GM21786 (cell line): ENCODE measurements at regions not wholly inside any gene's neighbourhood (a gene's known extent, or its start where the extent isn't known, plus 50 kb on each side); places are given as distances from the start of the nearest gene placed in this dataset.
"Not testable (repeated sequence)": the region's sequence is repeated elsewhere in the genome, so short reads cannot be mapped to it uniquely, and the experiment has no call there.

Experiments used
- ATAC-seq: cut with Tn5 transposase; IDR thresholded peaks from one replicate; pipeline ENCODE4 v1.9.1; 2021; ENCODE audit not compliant: unreplicated experiment

DNA sequence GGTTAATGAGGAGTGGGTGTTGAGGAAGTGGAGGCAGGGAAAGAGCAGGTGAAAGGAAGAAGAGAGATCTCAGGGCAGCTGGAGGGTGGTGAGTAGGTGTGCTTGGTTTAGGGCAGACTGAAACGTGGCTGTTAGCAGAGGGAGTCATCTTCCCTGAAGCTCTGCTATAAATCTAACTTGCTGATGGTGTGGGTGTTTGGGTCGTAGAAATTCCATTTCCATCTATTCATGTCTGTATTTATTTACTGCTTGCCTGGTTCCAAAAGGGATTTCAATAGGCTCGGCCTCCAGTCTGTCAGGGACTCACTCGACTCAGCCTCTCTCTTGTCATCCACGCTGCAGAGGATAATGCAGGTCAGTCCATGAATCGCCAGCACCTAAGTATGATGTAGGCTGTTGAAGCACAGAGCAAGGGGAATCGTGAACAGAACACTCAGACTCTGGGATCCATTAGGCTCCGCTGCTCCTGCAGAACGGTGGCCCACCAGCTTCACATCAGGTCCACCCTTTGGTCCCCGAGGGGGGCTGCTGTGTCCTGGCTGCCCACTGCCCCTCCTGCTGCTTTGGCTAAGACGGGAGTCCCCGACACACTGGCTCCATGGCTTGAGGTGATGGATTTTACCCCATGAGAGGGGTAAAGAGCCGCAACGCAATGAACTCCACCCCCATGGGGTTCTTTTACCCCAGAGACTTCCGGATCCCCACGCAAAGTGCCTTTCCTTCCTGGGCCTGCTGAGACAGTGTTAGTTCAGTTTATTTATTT lies 156.2 kb downstream of the RHOU start:
- no peak for ATAC-seq

DNA sequence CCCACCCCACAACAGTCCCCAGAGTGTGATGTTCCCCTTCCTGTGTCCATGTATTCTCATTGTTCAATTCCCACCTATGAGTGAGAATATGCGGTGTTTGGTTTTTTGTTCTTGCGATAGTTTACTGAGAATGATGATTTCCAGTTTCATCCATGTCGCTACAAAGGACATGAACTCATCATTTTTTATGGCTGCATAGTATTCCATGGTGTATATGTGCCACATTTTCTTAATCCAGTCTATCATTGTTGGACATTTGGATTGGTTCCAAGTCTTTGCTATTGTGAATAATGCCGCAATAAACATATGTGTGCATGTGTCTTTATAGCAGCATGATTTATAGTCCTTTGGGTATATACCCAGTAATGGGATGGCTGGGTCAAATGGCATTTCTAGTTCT lies 156.9 kb downstream of the RHOU start:
- ATAC-seq, result not testable (repeated sequence)

DNA sequence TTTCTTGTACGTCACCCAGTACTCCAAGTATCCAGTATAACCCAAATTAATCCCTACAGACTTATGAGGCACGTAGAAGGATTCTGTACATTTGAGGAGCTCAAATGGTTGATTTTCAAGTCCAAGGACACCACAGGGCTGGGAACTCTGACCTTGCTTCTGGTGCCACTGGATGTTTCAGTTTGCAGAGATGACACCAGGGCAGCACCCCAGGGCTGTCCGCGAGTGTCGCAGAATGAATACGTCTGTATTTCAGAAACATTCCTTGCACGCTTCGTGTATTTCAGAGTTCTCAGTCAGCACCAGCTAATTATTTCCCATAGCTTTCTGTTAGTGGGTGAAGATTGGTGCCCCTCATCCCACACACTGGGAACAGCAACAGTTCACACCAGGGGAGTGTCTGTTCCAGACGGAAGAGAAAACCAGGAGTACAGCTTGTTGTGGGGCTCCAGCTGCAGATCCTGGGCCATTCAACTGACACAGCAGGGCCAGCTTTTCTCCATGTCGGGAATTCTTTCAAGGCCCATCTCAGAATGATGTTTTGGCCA lies 159.2 kb downstream of the RHOU start:
- no peak for ATAC-seq

DNA sequence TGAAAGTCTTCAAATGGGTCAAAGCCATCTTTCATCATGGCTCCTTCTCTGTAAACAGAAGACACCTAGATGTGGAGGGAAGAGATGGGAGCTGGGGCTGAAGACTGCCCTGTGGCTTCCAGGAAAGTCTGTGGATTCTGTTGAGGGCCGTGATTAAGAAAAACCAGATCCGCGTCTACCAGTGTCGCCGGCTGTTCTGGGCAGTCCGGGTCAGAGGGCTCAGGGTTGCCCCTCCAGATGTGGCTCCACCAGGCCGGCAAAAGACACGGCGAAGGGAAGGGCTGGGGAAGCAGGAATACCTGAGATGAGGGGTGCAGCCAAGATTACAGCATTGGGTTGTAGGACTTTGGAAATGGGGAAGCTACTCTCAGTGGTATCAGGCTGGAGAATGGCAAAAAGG lies 162.6 kb downstream of the RHOU start:
- no peak for ATAC-seq

DNA sequence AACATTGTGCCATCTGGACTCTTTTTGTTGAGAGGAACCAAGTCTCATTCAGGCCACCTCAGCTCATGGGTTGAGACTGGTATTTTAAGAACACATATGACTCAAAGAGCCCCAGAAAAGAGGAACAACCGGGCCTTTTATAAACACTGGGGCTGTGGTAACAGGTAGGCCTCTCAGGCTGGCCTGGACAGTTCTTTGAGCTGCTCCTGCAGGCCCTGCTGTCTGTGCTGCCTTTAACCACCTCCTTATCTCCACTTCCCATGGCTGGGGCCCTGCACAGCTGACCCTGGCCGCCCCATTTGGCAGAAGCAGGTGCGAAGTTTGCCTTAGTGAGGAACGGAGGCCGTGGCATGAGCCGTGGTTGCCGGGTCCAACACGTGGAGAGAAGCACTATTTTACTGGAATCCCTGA lies 163.3 kb downstream of the RHOU start:
- ATAC-seq, result peak; percentile 89

DNA sequence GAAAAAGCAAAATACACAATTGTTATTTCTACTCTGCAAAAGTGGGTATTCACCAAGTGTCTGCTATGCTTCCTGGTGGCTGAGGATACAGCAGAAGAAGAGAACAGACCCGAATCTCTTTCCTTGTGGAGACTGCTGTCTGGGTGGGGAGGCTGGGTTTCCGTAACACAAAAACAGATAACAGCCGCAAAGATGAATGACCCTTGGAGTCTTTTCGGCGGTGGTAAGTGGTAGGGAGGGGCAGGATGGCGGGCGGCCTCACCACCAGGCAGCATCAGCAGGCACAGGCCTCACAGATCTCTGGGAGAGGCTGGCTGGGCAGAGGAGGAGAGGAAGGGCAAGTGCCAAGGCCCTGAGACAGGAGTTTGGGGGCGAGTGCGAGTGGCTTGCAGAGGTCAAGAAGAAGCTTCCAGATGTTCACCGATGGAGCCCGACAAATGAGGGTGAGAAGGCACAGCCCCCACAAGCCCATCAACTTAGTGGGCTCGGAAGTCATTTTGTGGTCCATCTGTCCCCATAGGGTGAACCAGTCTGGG lies 164.2 kb downstream of the RHOU start:
- no peak for ATAC-seq

DNA sequence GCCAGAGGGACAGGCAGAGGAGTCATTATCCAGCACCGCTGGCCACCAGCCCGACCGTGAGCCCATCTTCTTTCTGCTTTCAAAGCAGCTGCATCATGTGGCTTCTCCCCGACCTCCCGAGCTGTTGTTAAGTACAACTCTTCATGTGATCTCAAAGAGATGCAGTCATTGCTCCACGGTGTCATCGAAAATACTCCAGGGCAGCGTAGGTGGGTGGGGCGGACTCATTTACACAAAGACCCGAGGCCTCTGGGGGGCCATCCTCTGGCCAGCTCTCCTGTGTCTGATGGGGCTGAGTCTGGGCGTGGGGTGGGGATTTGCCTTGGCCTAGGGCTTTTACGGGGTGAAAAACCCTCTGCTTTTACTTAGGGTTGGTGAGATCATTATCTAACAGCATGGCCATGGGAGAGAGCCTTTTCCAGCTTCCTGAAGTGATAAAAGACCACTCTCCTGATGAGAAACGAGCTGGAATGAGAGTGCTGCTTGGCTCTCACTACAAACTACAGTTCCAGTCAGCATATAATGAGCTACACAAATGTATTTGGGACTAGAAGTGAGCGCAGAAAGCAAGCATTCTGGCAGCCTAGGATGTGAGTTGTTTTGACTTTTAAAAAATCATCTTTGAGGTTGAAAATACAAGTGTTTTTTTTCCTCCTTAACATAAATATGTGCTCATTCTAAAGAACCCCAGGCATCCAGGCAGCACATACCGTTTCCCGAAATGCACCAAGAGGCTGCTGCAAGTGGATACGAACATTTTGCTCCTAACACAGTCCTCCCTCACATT lies 165.0 kb downstream of the RHOU start:
- ATAC-seq, result no peak

DNA sequence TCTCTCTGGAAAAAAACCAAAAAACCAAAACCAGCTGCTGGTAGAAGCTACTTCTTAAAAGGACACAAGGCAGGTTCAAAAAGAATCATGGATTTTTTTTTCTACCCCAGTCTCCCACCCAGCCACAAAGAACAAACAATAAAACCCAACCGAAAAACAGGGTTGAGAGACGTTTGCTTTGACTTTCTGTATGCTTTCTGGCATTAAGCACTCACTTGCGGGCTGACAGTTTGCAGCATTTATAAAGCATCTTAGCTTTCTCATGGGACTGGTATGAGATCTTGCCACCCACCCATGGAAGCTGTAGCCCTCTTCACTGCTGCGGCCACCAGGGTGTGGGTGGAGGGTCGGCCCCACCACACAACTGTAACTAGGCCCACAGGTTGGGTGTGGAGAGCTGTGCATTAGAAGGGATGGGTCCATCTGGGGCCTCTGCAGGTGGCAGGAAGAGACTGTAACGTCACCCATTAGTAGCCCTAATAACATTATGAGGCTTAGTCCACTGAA lies 165.7 kb downstream of the RHOU start:
- no peak for ATAC-seq

DNA sequence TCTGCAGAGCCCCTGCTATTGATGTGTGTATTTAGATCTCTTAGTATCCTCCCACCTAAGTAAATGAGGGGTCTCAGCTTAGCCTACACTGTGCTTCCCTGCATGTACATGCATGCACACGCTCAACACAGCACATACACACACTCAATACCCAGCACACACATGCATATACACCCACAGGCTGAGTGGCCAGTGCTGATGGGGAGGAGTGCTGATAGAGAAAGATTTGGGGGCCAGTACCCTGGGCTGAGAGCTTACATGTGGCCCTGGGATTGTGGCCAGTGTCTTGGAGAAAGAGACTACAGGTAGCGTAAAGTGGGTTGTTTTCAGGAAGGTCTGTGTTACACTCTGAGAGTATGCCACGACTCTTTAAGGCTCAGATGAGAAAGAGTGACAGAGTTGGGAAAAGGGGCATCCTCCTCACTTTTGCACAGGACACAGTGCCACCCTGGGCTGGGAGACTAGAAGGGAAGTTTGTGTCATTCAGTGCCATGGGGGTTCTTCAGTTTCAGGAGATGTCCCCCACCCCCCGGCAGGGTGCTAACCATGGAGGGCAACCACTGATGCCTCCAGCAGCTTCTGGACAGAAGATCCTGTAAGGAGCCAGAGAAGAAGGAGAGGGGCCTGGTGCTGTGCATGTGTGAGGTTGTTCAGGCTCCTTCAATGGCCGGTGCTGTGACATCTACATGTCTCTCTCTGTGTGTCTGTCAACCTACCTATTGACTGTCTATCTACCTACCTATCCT lies 166.8 kb downstream of the RHOU start:
- no peak for ATAC-seq

DNA sequence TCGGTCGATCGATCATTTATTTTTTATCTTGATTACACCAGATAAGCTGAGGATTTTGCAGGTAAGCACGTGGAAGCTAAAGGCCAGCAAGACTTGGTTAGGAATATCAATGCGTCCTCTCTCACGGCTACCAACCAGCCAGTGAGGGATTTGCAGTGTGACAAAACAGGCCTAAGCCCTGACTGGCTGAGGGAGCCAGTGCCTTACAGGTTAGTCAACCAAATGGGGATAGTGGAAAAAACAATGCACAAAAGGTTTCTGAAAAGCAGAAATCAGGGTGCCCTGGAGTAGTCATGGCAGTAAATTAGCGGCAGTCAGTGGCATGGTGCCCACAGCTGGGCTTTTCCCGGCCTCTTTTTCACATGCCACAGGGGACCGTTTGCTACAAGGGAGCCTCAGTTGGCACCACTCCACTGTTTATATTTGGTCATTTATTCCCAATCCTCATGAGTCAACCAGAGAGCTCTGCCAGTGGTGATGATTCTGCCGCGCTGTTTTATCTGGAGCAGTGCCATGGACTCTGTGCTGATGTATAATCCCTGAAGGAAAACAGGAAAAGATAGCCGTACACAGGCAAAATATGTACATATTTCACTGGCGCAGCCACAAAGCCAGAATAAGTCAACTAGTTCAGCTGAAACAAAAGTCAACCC lies 167.6 kb downstream of the RHOU start:
- no peak for ATAC-seq

DNA sequence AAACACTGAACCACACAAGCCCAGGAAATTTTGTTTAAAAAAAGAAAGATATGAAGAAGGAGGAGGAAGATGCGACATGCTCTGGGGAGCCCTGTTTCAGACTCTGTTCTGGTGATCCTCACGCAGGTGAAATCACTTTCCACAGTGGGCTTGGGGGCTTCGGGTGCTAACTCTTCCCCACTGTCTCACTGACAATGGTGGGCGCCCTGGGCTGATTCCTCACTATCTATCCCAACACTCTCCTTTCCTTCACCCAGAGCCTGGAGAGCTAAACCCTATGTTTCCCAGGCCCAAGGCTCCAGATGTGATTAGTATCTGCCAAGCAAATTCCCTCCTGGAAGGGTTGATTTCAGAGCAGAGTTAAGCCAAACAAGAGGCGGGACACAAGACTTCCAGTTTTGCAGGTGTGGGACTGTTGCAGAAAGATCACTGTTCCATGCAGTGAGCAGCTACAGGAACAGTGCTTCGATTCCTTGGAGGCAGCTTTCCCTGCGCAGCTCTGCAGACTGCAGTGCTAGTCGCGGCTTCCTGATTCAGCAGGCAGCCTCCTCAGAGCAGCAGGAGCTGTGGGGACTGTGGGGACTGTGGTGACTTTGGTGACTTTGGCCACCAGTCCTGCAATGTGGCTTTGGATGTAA lies 168.3 kb downstream of the RHOU start:
- ATAC-seq, result no peak

DNA sequence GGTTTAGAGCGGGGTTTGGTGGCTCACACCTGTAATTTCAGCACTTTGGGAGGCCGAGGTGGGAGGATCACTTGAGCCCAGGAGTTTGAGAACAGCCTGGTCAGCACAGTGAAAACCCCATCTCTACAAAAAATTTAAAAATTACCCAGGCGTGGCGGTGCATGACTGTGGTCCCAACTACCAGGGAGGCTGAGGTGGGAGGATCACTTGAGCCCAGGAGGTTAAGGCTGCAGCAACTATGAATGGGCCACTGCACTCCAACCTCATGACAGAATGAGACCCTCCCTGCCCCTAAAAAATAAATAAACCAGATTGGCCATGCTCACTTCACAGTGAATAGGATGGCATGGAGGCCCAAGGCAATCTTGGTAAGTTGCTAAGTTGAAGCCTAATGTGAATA lies 168.9 kb downstream of the RHOU start:
- ATAC-seq, result no peak

DNA sequence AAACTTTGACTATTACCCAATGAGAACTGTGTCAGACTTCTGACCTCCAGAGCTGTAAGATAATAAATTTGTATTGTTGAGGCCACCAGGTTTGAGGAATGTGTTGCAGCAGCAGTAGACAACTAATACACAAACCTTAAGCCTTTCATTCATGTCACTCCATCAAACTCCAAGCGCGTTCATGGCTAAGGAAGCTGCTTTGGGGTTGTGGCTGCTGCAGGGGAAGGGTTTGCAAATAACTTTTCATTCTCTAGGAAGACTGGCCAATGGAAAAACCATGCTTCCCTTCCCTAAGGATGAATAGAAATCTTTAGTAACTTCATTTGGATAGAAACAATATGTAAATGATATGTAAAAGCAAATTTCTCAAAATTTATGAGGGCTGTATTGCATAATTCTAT lies 170.4 kb downstream of the RHOU start:
- no peak for ATAC-seq

DNA sequence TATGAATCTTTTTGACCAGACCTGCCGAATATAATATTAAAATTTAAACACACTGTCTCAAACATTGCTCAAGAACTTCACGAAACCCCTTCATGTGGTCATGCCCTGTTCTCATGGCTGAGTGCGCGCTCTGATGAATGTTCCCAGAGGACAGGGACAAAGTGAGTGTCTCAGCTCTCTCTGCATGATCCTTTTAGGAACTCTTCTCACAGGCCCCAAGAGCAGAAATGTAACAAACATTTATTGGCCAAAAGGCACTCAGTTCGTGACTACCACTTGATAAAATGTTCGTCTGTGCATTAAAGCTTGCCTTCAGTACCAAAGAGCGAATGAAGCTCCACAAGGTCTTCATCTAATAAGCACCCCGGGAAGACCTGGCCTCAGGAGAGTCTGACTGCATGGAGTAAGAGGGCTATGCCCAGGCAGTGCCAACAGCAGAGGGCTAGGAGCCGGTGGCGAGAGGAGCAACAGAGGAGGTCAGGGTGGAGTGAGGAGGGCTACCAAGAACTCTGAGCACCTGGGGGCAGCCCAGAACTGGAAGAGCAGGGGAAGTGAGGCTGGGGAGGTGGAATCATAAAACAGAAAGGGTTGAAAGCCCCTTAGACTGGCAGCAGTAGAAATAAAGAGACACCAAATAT lies 171.1 kb downstream of the RHOU start:
- ATAC-seq, result no peak

DNA sequence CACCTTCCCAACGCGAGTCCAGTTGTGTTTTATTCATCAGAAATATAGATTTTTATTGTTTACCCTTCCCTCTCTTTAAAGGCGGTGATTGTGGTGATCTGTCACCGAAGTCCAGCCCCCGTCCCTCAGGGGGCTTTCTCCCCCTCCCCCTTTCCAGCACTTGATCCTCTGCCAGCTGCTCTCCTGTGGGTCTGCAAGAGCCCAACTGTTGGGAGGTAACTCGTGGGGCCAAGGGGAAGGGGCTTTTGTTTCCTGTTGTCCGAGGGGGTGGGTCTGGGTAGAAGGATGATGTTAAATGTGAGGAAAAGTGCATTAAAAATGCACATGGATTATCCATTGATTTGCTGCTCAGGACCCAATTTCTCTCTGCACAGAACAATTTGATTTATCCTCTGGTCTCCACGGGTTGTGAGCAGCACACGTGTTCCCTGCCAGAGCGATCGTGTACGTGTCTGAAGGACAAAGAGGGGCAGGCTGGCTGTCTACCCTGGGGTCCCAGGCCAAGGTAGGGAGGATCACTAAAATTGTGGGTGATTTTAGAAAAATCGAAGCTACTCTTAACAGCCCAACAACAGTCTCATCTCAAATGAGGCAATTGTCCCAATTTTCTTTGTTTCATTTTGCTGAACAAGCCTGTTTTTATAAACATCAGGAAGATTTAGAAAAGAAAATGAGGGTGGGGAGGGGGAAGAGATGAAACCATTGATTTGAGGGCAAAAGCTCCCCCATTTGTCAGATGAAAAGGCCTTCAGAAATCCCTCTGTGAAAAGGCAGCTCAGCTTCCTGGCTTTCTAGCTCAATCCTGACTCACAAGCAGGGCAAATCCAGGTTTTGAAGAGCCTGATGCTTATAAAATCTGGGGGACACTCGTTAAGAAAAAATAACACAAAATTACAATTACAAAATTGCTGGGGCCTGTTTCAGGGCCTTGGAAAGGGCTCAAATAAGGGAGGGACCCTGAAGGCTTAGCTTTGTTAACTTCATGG lies 176.2 kb downstream of the RHOU start:
- no peak for ATAC-seq

DNA sequence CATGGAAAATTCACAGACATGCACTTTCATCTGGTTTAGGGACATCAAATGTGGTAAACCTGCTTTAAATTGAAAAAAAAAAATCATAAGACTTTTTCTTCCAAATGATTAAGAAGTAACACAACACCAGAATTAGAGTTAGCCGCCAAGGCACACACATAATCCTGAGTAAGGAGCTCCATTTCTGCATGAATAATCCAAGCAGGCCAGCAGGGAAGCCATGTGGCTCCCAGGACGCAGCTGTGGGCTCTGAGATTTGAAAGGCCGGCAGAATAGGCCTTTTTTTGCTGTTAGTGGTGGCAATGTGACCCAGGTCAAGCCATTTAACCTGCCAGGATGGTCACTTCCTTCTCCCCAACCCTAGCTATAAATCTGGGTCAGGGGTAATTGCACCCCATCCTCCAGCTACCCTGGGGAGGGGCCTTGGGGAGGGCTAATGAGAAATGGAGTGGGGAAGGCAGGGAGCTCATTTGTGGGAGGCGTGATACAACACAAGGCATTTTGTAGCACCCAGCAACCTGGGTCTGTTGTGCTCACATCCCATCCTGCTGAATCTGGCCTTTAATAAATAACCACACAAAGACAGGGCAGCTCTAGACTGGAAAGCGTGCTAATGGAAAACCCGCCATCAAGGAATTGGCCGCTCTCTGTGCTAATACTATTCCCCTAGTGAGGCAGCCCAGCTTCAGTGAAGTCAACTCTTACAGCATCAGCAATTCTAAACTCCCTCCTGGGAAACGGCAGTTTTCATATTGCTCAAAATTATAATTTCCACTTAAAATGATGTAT lies 178.5 kb downstream of the RHOU start:
- ATAC-seq, result no peak

DNA sequence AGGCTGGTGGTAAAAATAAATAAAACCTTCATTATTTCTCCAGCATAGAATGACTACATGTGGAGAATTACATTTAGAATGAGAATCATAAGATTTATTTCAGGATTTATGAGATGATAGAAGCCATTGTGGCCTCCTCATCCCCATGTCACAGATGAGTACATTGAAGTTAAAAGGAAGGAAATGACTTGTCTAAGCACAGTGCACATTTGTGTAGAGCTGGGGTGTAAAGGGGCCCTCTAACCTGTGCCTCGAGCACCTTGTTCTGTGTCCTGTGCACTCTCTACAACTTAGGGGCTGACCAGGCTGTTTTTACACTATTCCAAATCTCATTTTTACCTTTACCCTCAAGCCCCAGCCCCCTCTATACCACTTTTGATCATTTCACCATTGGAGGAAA lies 179.4 kb downstream of the RHOU start:
- no peak for ATAC-seq

DNA sequence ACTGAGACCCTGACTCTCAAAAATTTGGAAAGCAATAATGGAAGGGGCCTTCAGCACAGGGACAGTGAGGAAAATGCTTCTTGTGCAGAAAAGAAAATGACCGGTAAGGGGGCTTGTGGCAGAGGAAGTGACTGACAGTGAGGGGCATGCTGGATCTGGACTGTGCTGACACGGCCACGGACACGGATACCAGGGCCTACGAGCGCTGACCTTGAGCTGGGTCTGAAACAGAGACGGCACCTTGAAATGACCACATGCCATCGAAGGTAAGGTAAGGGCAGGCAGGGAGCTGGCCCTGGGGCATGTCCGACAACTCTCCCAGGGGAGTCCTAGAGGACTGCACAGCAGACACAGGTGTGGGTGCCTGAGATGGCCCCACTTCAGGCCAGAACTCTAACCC lies 182.1 kb downstream of the RHOU start:
- no peak for ATAC-seq
